DMS153 treated with DMSO at 0.1 percent for 48 hours (cell line): ENCODE measurements at regions not wholly inside any gene's neighbourhood (a gene's known extent, or its start where the extent isn't known, plus 50 kb on each side); places are given as distances from the start of the nearest gene placed in this dataset.
"Not testable (repeated sequence)": the region's sequence is repeated elsewhere in the genome, so short reads cannot be mapped to it uniquely, and the experiment has no call there.

Source experiments
- DNase-seq: peaks from one replicate; lab custom pipeline; 2025; ENCODE audit not compliant: unreplicated experiment; lab: John Stamatoyannopoulos, UW

DNA sequence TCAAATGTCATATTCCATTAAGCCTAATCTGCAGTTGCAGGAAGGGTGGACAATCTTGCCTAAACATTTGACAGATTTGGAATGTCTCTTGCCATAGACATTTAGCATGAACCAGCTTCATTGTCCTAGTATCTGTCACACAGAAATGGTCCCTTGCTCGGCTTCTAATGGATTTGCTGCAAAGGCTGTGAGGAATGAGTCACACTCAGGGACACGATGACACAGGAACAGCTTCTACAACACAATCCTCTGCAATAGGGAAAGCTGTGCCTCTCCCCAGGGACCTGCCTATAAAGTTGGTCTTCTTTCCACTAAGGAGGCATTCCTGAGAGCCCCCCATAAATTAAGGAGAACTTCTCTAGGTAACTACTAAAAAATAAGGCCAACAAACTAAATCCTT, 155.1 kb upstream of the L3MBTL4 start:
- no peak for DNase-seq

DNA sequence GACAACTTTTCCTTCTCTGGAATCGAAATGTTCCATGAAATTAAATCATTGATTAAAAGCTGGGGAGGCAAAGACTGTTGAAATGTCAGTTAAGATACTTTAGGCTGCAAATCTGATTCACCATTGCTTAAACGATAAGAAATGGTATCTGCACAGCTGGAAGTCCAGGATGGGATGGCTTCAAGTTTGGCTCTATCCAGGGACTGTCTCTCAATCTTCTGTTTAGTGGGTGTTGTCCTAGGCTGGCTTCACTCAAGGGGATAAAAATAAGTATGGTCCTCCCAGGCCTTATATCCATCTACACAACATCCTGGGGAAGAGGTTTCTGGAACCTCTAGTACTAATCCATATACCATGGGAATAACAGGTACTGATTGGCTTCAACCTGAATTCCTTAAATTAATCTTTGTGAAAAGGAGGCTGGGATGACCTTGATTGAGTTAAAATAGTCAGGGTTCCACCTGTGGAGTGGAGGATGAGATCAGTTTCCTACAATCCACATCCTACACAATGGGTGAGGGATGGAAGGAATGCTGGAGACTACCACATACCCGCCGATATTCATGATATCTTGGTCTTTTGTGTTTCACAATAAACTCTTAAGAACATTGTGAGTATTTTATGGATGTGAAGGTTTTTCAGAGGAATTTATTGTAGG, 156.0 kb upstream of the L3MBTL4 start:
- no peak for DNase-seq

DNA sequence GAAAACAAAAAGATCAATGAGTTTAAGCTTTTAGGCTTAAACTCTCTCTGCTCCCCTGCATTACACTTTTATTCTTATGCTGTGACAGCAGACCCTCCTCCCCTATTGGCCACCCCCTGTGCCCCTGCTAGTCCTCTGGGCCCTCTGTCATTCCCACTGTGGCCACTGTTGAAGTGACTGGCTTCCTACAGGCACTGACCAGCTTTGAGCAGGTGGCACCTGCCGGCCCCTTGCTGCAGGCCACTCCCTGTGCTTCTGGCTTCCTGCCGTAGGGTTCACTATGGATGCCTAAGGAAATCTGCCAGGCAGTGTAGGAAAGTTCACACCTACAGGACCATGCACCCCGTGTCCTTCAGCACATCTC, 156.5 kb upstream of the L3MBTL4 start:
- DNase-seq, result no peak

DNA sequence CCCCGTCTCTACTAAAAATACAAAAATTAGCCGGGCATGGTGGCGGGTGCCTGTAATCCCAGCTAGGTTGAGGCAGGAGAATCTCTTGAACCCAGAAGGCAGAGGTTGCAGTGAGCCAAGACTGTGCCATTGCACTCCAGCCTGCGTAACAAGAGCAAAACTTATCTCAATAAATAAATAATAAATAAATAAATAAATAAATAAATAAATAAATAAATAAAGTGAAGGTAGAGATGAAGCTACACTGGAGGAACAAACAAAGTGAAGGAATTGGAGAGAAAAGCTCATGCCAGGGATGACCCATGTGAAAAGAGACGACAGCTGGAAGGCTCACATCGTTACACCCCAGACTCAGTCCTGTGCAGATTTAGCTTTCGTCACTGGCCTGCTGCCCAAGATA, 157.3 kb upstream of the ARHGAP28 start:
- not testable (repeated sequence) for DNase-seq

DNA sequence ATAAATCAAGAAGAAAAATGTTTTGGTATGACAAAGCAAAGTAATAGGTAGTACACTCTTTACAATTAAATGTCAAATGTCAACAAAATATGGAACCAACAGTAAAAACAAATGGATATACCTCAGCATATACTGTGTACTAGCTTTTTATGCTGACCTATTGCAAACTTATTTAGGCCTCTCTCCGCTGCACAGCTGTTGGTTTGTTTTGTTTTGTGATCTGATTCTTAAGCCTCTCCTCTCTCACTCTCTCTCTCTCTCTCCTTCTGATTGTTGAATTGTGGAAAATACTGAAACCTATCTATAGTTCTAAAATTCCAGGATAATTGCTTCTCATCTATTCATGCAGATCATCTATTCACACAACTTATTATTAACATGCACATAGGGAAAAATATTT, 154.9 kb upstream of the ARHGAP28 start:
- no peak for DNase-seq

DNA sequence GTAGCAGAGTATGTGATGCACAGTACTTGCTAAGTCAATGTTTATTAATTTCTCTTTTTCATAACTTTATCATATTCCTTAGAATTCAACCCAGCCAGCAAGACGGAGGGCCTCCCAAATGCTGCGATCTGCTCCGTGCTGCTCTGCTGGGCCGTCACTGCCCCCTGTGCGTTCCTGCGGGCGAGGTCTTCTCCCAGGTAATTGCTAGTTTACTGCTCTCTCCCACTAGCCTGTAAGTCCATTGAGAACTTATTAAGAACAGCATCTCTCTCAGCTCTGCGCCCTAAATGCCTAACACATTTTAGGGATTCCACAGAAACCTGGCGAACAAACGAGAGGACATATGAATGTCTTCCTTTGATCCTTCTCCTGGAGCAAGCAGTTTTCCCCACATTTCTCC, 153.6 kb upstream of the ARHGAP28 start:
- no peak for DNase-seq

DNA sequence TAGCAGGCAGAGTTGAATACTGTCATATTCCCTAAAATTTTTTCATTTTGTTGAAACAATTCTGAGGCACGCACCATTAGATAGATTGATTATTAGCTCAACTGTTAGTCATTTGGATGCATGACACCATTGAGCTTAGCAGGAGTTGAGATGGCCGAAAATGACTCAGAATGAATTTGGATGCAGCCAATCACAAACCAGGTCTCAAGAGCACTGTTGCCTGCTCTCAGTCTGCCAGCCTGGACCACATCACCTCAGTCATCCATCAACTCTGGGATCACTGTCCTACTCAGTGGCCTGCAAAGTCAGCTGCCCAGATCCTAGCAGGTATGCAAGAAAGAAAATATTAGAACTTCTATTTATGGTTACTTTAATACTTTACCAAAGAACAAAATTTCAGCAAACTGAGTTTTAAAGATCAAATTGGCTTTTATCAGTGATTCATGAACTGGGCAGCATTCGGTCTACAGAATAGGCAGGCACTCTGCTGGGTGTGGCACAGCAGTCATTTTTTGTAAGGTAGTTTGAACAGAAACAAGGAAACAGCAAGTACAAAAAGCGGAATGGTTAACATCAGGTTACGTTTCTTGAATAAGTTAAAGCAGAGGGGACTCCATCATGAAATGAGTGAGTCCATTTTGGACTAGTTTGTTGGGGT, 152.7 kb upstream of the ARHGAP28 start:
- no peak for DNase-seq

DNA sequence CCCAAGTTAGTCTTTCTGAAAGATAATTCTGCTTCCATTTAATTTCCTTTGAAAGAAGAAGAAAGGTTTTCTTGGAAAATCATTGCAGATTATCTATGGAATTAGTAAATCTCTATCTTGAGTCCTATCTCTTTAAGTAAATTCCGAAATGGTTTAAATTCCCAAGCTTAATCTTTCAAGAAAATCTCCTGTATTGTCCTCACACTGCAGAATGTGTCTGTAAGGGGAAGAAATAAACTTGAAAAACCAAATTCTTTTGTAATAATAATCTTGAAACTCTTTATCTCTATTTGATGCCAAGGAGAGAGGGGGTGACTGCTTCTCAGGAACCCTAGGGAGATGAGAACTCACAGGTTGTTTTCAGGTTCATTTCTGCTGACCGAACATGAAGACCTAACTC, 150.8 kb upstream of the ARHGAP28 start:
- no peak for DNase-seq

DNA sequence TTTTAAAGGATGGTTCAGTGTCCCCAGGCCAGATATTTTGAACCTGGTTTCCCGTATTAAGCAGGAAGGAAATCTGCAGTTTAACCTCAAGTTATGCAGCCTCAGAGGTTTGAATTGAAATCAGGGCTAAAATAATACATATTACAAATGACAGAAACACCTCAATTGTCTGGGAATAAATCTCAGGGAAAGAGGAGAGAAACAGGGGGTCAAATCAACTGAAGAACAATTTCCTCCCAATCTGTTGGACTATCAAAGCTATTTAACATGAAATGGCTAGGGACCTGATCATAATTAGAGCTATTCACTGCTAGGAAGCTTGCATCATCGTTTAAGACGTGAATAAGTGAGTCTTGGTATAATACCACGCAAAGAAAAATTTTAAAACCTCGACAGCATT, 150.0 kb upstream of the ARHGAP28 start:
- DNase-seq, result no peak

DNA sequence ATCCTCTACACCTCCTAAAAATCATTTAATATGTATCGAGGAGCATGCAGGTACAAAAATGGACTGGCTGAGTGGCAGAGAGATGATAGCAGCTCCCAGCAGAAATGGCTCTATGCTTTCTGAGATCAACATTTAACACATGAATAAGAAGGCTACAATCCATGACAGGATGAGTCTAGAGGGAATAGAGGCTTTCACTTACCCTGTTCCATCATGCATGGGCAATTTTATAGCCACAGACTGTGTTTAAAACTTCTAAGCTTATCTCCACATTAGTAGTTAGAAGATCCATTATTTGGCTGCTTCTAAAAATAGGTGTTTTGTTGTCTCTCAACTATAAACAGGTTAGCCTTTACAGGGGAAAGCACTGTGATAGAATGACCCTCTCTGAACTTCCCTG, 149.1 kb upstream of the ARHGAP28 start:
- DNase-seq, result no peak

DNA sequence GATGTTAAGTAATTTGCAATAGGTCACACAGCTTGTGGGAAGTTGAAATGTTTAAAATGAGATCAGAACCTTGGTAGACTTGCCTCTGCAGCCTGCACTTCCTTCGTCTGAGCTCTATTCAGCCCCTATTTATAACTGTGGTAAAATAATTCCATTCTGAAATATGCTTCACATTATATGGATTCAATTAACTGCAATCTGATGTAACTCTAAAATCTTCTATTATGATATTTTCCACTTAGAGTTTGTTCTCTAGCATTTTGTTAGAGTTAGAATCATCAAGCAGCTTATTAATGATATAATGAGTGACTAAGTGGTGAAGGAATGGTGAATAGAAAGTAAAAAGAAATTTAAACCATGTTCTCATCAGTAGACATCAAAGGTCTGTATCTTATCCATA, 139.6 kb upstream of the ARHGAP28 start:
- no peak for DNase-seq

DNA sequence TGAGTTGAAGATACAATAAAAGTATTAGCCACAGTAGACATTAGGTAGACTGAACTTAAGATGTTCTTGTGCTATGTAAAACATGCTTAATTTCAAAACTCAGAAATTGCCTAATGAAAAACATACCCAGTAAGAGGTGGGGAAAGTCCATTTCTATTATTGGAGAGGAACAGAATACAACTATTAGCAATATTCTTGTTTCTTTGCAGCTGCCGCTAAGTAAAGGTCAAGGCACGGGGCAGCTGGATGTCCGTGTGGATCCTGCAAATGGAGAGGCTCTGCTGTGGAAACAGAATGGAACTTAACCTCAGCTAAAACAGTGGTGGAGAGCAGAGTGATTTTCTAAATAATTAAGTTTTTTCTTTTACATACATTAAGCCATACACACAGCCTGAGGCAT, 139.2 kb upstream of the ARHGAP28 start:
- no peak for DNase-seq

DNA sequence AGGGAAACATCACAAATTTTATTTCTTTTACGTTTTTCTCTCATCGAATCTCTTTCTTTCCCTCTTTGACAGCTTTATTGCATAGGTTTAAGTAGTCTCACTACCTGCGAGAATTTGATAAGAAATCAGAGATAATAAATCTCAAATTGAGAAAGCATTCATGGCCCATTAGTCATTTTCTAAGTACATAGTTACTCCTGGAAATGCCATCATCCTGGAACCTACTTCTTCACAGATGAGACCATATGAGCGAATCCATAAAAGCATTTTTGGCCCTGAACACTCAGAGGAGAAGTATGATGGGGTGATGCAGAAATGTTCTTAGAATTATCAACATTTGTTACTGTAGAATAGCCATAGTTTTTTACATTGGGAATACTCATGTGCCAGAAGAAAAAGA, 138.0 kb upstream of the ARHGAP28 start:
- no peak for DNase-seq

DNA sequence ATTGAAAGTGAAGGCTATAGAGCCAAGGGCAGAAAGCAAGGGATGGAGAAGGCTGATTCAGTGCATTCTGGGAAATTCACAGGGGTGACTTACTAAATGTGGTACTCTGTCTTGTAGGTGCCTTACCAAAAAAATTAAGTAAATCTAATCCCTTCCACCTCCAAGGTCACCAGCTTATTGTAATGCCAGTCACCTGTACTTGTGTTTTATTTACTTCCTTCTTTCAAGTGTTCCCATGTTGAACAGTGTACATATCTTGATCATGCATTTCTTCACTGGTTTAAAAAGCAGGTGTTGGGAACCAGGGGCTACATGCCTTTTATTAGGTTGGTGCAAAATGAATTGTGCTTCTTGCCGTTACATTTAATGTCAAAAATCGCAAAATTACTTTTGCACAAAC, 137.0 kb upstream of the ARHGAP28 start:
- DNase-seq, result no peak

DNA sequence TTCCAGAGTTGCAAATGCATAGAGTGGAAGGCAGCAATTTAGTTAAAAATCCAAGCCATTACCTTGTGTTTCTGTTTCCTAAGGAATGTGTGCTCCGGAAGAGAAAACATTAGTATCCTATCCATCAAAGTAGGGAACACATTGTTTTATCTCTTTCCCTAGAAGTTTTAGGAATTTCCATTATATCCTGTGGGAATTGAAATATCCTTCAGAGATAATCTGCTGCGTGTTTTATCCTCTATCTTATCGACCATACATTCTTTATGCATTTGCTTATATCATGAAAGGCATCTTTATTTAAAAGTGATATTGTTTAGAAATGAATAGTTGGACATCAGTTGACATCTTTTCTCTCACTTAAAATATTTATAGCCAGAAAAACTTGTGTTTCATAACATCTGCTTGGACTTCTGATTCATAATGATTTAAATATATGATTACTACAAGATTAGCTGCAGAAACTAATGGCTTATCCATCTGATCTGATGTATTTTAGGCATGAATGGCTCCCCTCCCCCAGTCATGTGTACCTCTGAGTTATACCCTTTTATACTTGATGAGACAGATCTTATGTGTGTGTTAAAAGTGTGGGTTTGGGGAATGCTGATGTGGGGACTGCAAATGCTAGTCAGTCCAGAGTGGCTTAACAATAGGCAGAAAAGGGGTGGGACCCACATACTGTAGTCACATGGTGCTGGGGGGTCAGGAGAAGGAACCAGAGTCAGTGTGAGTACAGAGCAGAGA, 136.2 kb upstream of the ARHGAP28 start:
- no peak for DNase-seq

DNA sequence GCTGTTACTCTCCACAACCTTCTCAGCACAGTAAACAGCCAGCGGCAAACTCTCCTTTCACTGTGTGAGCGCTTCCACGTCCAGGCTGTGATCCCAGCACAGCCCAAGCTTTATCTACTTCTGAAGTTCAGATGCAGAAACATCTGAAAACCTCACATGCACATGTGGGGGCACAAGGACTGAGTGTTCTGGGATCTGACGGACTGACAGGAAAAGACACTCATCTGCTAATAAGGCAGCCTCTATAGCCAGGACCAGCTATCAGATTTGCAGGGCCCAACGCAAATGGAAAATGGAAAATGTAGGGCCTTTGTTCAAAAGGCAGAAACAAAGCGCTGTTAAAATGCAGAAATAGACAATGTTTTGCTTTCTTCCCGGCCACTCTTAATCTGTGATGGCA, 133.8 kb upstream of the ARHGAP28 start:
- DNase-seq, result no peak

DNA sequence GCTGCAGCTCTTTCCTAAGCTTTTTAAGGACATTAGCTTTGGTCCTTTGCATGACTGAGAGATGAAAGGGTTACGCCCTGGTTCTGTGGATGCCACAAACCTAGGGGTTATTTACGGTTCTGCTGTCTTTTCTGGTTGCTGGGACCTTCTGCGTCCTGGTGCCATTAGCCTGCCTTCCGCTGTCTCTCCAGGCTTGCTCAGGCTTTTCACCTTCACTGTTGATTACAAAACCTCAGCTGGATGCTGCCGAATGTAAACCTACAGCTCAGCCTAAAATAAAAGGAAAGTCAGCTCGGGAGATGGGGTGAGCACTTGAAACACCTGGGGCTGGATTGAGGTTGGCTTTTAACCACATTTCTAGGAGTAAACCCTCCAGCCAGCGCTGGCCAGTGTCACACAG, 130.9 kb upstream of the ARHGAP28 start:
- DNase-seq, result no peak

DNA sequence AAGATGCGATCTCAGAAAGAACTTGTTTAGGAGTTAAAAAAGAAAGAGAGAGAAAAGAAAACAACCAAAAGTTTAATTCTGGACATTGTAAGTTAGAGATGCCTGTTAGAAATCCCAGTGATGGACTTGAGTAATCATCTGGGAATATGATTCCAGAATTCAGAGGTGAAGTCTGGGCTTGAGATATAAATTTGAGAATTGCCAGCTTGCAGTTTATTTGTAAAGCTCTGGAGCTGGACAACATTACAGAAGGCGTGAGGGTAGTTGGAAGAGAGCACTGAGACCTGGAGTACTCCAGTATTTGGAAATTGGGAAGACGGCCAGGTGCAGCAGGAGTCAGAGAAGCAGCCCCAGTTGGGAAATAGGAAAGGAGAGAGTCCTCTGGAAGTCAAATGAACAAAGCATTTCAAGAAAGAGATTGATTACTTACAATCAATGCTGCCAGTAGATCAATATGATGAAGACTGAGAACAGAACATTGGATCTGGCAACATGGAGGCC, 128.8 kb upstream of the ARHGAP28 start:
- no peak for DNase-seq

DNA sequence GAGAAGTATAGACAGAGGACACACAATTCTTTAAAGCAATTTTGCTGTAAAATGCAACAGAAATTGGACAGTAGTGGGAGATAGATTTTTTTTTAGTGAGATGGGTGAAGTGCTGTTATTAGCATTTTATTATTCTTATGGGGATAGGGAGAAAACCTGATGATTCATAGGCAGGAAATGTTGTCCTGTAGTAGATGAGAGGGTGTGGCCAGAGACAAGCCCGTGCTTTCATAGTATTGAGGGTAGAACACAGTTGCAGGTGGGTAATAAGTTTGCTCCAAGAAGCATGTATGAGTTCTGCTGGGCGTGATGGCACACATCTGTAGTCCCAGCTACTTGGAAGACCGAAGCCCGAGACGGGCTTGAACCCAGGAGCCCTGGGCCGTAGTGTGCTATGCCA, 128.3 kb upstream of the ARHGAP28 start:
- DNase-seq, result no peak

DNA sequence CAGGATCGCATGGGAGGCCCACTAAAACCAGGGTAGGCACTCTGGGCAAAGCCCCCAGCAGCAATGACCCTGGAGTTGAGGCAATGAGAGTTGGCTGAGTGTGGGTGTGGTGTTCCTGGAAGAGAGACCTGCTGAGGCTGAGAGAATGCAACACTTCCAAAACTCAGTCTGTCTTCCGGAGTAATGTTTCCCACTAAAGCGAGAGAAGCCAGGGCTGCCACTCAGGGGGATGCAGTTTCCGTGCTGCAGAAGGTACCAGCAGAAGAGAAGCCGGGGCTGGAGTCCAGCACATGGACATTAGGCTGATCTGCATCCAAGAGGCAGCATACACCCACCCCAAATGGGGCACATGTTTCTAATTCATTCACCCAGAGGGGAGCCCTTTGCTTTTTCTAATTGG, 127.2 kb upstream of the ARHGAP28 start:
- no peak for DNase-seq

DNA sequence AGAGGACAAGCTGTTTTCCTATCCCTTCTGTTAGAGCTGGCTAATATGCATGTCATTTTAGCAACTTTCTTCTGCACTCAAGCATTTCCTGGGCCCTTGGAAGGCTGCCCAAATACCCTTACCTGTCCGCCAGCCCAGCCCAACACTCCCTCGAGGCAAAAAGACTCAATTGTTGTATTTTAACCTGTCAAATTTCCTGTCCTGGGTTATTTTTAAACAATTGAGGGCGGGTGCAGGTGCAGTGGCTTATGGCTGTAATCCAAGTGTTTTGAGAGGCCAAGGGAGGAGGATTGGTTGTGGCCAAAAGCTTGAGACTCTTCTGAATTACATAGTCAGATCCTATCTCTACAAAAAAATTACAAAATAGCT, 125.0 kb upstream of the ARHGAP28 start:
- DNase-seq, result no peak

DNA sequence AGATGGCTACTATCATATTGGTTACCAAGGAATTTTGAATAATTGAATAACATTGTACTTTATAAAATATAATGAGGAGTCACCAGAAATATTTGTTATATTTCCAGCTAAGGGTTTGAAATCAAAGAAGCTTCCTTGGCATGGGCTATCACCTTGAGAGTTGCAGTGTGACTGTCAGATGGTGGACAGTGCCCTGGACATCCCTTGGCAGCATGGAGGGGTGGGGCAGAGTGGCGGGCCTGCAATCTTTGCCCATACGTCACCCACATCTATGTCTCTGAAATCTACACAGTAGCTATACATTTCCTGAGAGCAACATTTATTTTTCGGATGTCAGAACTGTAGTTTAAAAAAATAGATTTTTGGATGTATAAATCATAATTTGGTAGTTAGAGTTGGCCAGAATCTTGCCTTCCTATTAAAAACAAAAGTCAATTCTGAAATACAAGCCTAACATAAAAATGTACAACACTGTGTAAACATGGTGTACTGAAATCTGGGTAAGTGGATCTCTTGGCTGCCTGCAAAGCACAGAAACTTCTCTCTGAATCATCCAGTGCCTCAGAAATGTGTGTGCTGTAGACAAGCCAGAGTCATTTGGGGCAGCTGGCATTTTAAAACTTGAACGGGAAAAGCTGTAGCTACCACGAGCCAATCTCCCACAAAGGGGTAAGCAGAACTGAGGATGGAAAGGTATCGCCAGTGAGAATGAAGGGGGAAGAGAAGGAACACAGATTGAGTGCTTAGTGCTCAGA, 124.2 kb upstream of the ARHGAP28 start:
- no peak for DNase-seq
